Hepatocyte (in vitro differentiated cells): ENCODE measurements at regions not wholly inside any gene's neighbourhood (a gene's known extent, or its start where the extent isn't known, plus 50 kb on each side); places are given as distances from the start of the nearest gene placed in this dataset.

Source experiments
- EZH2 ChIP-seq: fragments of 200-600 bp; sonication (generic); IDR thresholded peaks from 2 replicates; pipeline ENCODE4 v1.6.1; 2016; ENCODE audit warnings: antibody characterized with exemption, mild to moderate bottlenecking, borderline replicate concordance
- EZH2phosphoT487 ChIP-seq: fragments of 200-600 bp; sonication (generic); IDR thresholded peaks from one replicate; pipeline ENCODE4 v1.6.1; 2018; ENCODE audit warnings: antibody characterized with exemption, mild to moderate bottlenecking, low read depth, moderate library complexity; ENCODE audit not compliant: unreplicated experiment, severe bottlenecking
- TF ChIP-seq, protein P1 (sequence below): fragments of 200-600 bp; sonication (generic); IDR thresholded peaks from 2 replicates; pipeline ENCODE4 v1.5.1; 2016; ENCODE audit warnings: antibody characterized with exemption, mild to moderate bottlenecking; ENCODE audit not compliant: poor library complexity

DNA sequence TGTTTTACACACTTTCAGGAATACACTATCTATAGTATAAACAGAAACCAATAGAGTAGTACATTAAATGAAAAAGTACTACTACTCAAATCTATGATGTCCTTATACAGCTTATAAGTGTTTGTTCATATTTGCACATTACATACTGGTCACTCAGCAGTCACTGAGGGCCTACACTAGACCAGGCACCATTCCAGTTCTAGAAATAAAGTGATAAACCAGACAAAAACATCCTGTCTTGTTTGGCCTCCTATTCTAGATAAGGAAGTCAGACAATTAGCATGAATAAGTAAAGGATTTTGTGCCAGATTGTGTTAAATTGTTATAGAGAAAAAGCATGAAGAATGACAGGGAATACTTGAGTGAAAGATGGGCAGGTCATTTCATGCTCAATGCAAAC is 219.0 kb downstream of the CRPPA start:
- TF ChIP-seq EZH2: no peak
- TF ChIP-seq, protein P1, sequence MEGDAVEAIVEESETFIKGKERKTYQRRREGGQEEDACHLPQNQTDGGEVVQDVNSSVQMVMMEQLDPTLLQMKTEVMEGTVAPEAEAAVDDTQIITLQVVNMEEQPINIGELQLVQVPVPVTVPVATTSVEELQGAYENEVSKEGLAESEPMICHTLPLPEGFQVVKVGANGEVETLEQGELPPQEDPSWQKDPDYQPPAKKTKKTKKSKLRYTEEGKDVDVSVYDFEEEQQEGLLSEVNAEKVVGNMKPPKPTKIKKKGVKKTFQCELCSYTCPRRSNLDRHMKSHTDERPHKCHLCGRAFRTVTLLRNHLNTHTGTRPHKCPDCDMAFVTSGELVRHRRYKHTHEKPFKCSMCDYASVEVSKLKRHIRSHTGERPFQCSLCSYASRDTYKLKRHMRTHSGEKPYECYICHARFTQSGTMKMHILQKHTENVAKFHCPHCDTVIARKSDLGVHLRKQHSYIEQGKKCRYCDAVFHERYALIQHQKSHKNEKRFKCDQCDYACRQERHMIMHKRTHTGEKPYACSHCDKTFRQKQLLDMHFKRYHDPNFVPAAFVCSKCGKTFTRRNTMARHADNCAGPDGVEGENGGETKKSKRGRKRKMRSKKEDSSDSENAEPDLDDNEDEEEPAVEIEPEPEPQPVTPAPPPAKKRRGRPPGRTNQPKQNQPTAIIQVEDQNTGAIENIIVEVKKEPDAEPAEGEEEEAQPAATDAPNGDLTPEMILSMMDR: no peak
- no peak for TF ChIP-seq EZH2phosphoT487
